ENCODE measurements at regions not wholly inside any gene's neighbourhood (a gene's known extent, or its start where the extent isn't known, plus 50 kb on each side); places are given as distances from the start of the nearest gene placed in this dataset.

GRCh38 chr12:127342861-127343260 lies 924.1 kb upstream of the TMEM132C start:
- no peak for DNase-seq
- Mint-ChIP-seq H3K36me3 (no peaks in the 10 kb centered on the region), H3K4me1 (no peaks in the 10 kb centered on the region), H3K4me3 (no peak overlapping the region), H3K27ac (no peak overlapping the region), H3K9me3 (peaks cover 9 to 13% of the 10 kb centered on the region in 2 donors), H3K27me3 (ENCODE audit: low read depth in 2 of 2) (no peaks in the 10 kb centered on the region)
- Histone ChIP-seq H3K4me3 (ENCODE audit: low read length) (no peak overlapping the region), H3K9me3 (ENCODE audit: control insufficient read depth, insufficient read depth, low read length) (no peaks in the 10 kb centered on the region), H3K4me1 (ENCODE audit: control insufficient read depth, insufficient read depth, low read length) (no peaks in the 10 kb centered on the region), H3K27ac (ENCODE audit: low read length) (no peak overlapping the region), H3K27me3 (ENCODE audit: control insufficient read depth, insufficient read depth, low read length) (no peaks in the 10 kb centered on the region), H3K36me3 (ENCODE audit: control insufficient read depth, insufficient read depth, low read length) (no peaks in the 10 kb centered on the region)
- no peak for ATAC-seq
- intact Hi-C loops (cut with micrococcal nuclease), result no loop called here
- WGBS (ENCODE audit: insufficient coverage), result 77% methylated on average over 6 of the region's 6 CpGs
- TF ChIP-seq CTCF (IDR thresholded peaks at IDR 0.05), result no peak

- Mint-ChIP-seq H3K4me3 (no peak overlapping the region), H3K36me3 (no peaks in the 10 kb centered on the region), H3K27me3 (ENCODE audit: low read depth in 2 of 2) (no peaks in the 10 kb centered on the region), H3K4me1 (no peaks in the 10 kb centered on the region), H3K27ac (no peak overlapping the region), H3K9me3 (peaks cover 9 to 13% of the 10 kb centered on the region in 2 donors)
- 80% methylated on average over 5 of the region's 5 CpGs for whole genome bisulfite sequencing (ENCODE audit: insufficient coverage)
- DNase-seq (no peak), ATAC-seq (no peak)
- Histone ChIP-seq H3K36me3 (ENCODE audit: control insufficient read depth, insufficient read depth, low read length) (no peaks in the 10 kb centered on the region), H3K9me3 (ENCODE audit: control insufficient read depth, insufficient read depth, low read length) (no peaks in the 10 kb centered on the region), H3K4me1 (ENCODE audit: control insufficient read depth, insufficient read depth, low read length) (no peaks in the 10 kb centered on the region), H3K27me3 (ENCODE audit: control insufficient read depth, insufficient read depth, low read length) (no peaks in the 10 kb centered on the region), H3K4me3 (ENCODE audit: low read length) (no peak overlapping the region), H3K27ac (ENCODE audit: low read length) (no peak overlapping the region)
- no peak for TF ChIP-seq CTCF (IDR thresholded peaks at IDR 0.05)
- intact Hi-C loops (cut with micrococcal nuclease), result no loop called here
These were observed 923.0 kb upstream of the TMEM132C start for GRCh38 chr12:127343940-127344339.

GRCh38 chr12:127351481-127352010 lies 915.4 kb upstream of the TMEM132C start:
- Histone ChIP-seq H3K27me3 (ENCODE audit: control insufficient read depth, insufficient read depth, low read length) (no peaks in the 10 kb centered on the region), H3K4me3 (ENCODE audit: low read length) (no peak overlapping the region), H3K36me3 (ENCODE audit: control insufficient read depth, insufficient read depth, low read length) (no peaks in the 10 kb centered on the region), H3K4me1 (ENCODE audit: control insufficient read depth, insufficient read depth, low read length) (no peaks in the 10 kb centered on the region), H3K27ac (ENCODE audit: low read length) (no peak overlapping the region), H3K9me3 (ENCODE audit: control insufficient read depth, insufficient read depth, low read length) (peaks cover 4% of the 10 kb centered on the region)
- 88% methylated on average over 11 of the region's 11 CpGs for WGBS (ENCODE audit: insufficient coverage)
- ATAC-seq (no peak), DNase-seq (no peak)
- Mint-ChIP-seq H3K27me3 (ENCODE audit: low read depth in 2 of 2) (no peaks in the 10 kb centered on the region), H3K36me3 (no peaks in the 10 kb centered on the region), H3K9me3 (peaks cover 3 to 10% of the 10 kb centered on the region in 2 donors), H3K27ac (no peak overlapping the region), H3K4me3 (no peak overlapping the region), H3K4me1 (no peaks in the 10 kb centered on the region)
- no peak for TF ChIP-seq CTCF (IDR thresholded peaks at IDR 0.05)
- intact Hi-C loops (cut with micrococcal nuclease), result no loop called here

Data from natural killer cell (primary cell).